ENCODE measurements at regions not wholly inside any gene's neighbourhood (a gene's known extent, or its start where the extent isn't known, plus 50 kb on each side); places are given as distances from the start of the nearest gene placed in this dataset.

GRCh38 chr20:60476045-60476444, 517.8 kb downstream of the CDH26 start:
- Histone ChIP-seq H3K4me1 (ENCODE audit: control insufficient read depth in 1 of 2, insufficient read depth in 1 of 2, low read depth in 1 of 2, low read length in 1 of 2) (no peaks in the 10 kb centered on the region), H3K27ac (no peak overlapping the region), H3K9me3 (no peaks in the 10 kb centered on the region), H3K36me3 (no peaks in the 10 kb centered on the region), H3K4me3 (ENCODE audit: low read depth in 1 of 2, low read length in 1 of 2) (no peak overlapping the region), H3K27me3 (peaks cover 56% of the 10 kb centered on the region)
- TF ChIP-seq CTCF (IDR thresholded peaks at IDR 0.05), result no peak

- no peak for TF ChIP-seq CTCF (IDR thresholded peaks at IDR 0.05)
- Histone ChIP-seq H3K4me3 (ENCODE audit: low read depth in 1 of 2, low read length in 1 of 2) (no peak overlapping the region), H3K9me3 (no peaks in the 10 kb centered on the region), H3K27me3 (peaks cover 52% of the 10 kb centered on the region), H3K4me1 (ENCODE audit: control insufficient read depth in 1 of 2, insufficient read depth in 1 of 2, low read depth in 1 of 2, low read length in 1 of 2) (no peaks in the 10 kb centered on the region), H3K36me3 (no peaks in the 10 kb centered on the region), H3K27ac (no peak overlapping the region)
Observed at GRCh38 chr20:60477958-60478357, 519.7 kb downstream of the CDH26 start.

DNA sequence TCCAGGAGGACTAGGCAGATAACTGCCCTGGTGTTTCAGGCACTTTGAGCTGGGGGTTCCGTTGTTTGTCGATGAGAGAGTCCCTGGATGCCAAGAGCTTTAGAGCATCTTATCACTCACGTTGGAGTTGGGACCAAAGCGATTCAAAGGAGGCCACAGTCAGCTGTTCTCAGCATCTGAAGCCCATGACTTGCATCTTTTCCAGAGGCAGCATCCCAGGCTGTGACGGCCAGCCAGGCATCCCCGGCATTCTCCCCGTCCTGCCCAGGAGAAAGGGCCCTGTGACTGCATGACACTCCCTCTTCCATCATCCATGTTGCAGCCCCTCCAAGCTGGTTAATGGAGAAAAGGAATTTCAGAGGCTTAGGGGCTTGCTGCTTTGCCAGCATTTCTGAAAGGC, 520.3 kb downstream of the CDH26 start:
- peaks cover 52% of the 10 kb centered on the region for H3K27me3 ChIP-seq
- H3K36me3 ChIP-seq, result no peaks in the 10 kb centered on the region
- no peaks in the 10 kb centered on the region for H3K4me1 ChIP-seq (ENCODE audit: control insufficient read depth in 1 of 2, insufficient read depth in 1 of 2, low read depth in 1 of 2, low read length in 1 of 2)
- no peak for TF ChIP-seq CTCF (IDR thresholded peaks at IDR 0.05)
- H3K9me3 ChIP-seq, result no peaks in the 10 kb centered on the region
- no peak overlapping the region for H3K4me3 ChIP-seq (ENCODE audit: low read depth in 1 of 2, low read length in 1 of 2)
- no peak overlapping the region for H3K27ac ChIP-seq

DNA sequence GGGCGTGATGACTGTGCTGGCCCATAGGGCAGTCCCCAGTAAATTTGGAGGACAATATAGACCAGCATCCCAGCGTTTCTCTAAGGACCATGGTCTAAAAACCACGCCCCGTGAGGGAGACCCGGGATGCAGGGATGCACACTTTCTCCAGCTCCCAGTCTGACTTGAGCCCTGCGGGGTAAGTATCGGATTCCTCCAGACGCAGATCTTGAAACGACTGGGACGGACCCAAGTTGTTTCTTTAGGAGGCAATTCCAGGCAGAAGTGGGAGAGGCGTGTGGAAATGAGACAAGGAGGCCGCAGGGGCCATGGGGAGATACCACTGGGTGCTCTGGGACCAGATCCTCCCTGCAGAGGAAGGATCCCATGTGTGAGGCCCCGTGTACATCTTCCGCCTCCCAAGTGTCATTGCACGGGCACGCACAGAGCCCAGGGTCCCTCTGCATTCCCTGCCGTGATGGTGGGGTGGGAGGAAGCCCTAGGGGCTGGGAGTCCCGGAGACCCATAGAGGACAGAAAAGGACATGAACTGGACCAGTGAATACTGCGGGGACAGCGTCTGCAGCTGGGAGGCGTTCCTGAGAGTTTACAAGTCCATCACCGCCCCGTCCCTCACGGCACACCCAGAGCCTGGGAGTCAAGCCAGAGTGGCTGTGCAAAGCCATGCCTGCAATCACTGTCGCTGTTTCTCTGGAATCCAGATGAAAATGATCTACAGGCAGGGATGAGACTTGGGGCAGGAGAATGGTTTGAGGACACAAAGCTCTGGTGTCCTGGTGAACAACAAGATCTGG, 522.9 kb downstream of the CDH26 start:
- Histone ChIP-seq H3K4me3 (ENCODE audit: low read depth in 1 of 2, low read length in 1 of 2) (no peak overlapping the region), H3K36me3 (no peaks in the 10 kb centered on the region), H3K4me1 (ENCODE audit: control insufficient read depth in 1 of 2, insufficient read depth in 1 of 2, low read depth in 1 of 2, low read length in 1 of 2) (no peaks in the 10 kb centered on the region), H3K9me3 (no peaks in the 10 kb centered on the region), H3K27me3 (peaks cover 57% of the 10 kb centered on the region), H3K27ac (no peak overlapping the region)
- no peak for TF ChIP-seq CTCF (IDR thresholded peaks at IDR 0.05)

- no peak overlapping the region for H3K27ac ChIP-seq
- H3K4me3 ChIP-seq (ENCODE audit: low read depth in 1 of 2, low read length in 1 of 2), result no peak overlapping the region
- no peak for TF ChIP-seq CTCF (IDR thresholded peaks at IDR 0.05)
Observed at GRCh38 chr20:60481743-60482133, 523.5 kb downstream of the CDH26 start.

More at GRCh38 chr20:60481743-60482133, 523.5 kb downstream of the CDH26 start:
- Histone ChIP-seq H3K9me3 (no peaks in the 10 kb centered on the region), H3K36me3 (no peaks in the 10 kb centered on the region), H3K27me3 (peaks cover 52% of the 10 kb centered on the region), H3K4me1 (ENCODE audit: control insufficient read depth in 1 of 2, insufficient read depth in 1 of 2, low read depth in 1 of 2, low read length in 1 of 2) (no peaks in the 10 kb centered on the region)
